GM19324 (cell line): ENCODE measurements at regions not wholly inside any gene's neighbourhood (a gene's known extent, or its start where the extent isn't known, plus 50 kb on each side); places are given as distances from the start of the nearest gene placed in this dataset.
"Not testable (repeated sequence)": the region's sequence is repeated elsewhere in the genome, so short reads cannot be mapped to it uniquely, and the experiment has no call there.

Experiments
- ATAC-seq: cut with Tn5 transposase; IDR thresholded peaks from one replicate; pipeline ENCODE4 v1.9.1; 2021; ENCODE audit warnings: mild to moderate bottlenecking, moderate library complexity; ENCODE audit not compliant: unreplicated experiment, low FRiP score

DNA sequence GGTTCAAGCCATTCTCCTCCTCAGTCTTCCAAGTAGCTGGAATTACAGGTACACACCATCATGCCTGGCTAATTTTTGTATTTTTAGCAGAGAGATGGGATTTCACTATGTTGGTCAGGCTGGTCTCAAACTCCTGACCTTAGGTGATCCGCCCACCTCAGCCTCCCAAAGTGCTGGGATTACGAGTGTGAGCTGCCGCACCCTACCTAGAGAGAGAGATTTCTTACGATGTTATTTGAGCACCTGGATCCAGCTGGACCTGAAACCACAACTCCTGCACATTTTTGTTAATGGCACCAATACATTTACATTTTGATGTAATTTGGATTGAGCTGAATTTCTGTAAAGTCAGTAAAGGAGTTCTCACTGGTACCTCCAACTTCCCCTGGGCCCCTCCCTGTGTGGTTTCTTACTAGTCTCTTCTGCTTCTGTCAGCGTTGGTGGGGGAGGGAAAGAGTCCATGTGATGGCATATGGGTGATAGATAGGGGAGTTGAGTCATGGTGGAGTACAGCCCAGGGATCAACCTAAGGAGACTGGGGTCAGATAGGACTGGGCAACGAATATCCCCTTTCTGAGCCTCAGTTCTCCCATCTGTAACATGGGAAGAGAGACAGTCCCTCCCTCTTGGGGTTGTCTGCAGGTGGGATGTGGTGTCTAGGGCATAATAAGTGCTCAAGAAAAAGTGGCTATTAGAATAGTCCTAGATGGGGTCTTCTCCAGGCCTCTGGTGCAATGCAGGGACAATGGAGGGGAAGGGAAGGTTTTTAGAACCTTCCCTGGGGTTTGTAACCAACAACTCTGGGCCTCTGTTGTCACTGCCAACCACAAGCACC lies 83.3 kb upstream of the MED13L start:
- no peak for ATAC-seq

DNA sequence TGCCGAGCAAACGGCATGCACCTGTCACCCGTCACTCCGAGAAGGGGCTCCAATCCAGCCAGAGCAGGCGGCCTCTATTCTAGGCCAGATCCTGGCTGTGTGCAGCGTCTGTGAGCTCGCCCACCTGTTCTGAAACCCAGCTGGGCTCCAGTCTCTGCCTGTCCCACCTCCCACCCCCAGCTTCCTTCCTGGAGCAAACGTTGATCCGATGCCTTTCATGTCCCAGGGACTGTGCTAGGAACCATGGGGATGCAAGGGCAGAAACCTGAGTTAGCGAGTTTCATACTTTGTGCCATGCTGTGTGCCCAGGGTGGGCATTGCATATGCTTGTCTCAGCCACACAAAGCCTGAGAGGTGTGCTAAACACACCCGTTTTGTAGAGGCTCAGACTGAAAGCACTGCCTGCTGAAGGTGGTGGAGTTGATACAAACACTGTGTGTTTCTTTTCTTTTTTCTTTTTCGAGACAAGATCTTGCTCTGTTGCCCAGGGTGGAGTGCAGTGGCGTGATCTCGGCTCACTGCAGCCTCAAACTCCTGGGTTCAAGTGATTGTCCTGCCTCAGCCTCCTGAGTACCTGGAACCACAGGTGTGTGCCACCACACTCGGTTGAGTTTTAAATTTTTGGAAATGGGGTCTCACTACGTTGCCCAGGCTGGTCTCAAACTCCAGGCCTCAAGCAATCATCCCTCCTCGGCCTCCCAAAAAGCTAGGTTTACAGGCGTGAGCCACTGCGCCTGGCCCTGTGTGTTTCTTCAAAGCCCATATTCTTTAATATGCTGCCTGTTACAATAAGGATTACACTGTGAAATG lies 84.1 kb upstream of the MED13L start:
- ATAC-seq: no peak

DNA sequence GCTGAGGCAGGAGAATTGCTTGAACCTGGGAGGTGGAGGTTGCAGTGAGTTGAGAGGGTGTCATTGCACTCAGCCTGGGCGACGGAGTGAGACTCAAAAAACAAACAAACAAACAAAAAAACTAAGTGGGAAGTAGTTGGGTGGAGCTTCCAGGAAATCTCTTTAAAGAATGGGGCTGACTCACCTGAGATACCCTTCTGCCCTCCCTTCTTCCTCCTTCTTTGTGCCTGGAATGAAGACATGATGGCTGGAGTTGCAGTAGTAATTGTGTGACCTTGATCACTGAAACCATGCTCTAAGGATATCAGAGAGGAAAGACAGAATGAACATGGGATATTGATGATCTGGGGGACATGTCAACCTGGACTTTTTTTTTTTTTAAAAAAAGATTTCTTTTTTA lies 87.6 kb upstream of the MED13L start:
- no peak for ATAC-seq

DNA sequence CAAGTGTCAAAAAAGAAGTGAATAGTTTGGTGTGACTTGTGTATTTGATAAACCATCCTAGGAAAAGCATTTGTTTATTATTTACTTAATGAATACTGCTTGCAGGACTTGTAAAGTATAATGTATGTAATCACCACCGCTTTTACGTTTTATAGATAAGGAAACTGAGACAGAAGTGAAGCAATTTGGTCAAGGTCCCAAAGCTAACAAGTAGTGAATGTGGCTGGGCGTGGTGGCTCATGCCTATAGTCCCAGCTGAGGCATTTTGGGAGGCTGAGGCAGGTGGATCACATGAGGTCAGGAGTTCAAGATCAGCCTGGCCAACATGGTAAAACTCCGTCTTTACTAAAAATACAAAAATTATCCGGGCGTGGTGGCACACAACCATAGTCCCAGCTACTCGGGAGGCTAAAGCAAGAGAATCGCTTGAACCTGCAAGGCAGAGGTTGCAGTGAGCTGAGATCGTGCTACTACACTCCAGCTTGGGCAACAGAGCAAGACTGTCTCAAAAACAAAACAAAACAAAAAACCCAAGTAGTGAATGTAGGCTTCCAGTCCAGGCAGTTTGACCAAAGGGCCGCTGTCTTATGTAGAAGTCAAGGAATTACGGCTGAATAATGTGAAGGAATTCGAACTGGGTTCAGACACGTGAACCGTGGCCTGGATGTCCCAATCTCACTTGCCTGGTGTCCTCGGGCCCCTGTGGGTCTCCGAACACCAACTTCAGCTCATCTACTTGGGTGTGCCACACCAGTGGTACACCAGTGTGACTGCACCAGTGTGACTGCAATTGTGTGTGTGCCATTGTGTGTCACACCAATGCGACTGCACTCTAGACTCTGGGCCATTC lies 88.3 kb upstream of the MED13L start:
- ATAC-seq: no peak

DNA sequence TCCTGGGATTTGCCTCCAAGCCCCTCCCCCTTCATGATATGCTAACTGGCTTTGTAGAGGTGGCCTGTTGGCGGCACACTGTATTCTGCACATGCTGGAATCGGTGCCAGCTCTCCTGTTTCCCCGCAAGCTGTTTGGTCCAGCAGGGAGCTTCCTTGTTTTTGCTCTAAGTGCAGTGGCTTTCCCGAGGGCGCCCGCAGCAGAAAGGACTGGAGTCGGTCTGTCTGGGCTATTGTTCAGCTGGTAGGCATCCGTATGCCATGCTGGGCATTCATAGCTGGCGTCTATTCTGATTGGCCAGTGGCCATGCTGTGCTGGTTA lies 88.9 kb upstream of the MED13L start:
- ATAC-seq: no peak

DNA sequence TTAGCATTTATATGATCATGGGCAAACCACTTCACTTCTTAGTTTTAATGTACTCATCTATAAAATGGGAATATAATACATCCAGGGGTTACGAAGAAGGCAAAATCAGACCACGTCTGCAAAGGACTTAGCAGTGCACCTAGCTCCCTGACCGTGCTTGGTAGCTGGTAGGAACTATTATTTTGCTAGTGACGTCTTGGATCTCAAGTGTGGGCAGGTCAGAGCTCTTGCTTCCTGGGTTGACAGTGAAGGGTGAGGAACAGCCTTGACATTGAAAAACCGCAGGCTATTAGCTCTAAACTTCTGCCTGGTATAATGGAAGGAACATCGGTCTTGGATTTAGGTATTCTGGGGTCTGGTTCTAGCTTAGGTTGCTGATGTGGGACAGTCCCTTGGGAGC lies 89.3 kb upstream of the MED13L start:
- ATAC-seq: no peak

DNA sequence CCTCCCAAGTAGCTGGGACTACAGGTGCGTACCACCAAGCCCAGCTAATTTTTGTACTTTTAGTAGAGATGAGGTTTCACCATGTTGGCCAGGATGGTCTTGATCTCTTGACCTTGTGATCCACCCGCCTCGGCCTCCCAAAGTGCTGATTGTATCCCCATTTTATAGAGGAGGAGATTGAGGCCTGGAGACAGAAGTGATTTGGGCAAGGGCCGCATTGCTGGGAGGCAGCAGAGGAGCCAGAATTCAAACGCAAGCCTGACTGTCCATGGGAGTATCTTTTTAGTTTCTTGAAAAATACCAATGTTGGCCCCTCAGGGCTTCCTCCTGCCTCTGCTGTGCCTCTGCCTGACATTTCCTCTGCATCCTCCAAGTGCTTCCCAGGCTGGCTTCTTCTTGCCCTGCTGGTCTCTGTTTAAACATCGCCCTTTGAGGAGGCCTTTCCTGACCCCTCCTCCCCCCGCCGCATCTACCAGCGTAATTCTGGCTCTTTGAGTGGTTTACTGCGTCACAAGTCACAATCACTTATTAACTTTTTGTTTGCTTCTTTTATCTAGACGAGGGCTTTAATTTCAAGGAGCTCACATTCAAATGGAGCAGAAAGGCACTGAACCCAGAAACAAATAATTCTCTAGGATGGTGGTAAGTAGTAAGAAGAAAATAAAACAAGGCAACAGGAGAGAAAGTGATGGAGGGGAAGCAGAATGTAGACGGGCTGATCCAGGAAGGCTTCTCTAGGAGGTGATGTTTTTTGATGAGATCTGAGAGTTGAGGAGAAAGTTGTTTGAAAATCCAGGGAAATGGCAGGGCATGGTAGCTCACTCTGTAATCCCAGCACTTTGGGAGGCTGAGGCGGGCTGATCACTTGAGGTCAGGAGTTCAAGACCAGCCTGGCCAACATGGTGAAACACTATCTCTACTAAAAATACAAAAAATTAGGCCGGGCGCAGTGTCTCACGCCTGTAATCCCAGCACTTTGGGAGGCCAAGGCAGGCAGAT lies 91.0 kb upstream of the MED13L start:
- ATAC-seq: no peak

DNA sequence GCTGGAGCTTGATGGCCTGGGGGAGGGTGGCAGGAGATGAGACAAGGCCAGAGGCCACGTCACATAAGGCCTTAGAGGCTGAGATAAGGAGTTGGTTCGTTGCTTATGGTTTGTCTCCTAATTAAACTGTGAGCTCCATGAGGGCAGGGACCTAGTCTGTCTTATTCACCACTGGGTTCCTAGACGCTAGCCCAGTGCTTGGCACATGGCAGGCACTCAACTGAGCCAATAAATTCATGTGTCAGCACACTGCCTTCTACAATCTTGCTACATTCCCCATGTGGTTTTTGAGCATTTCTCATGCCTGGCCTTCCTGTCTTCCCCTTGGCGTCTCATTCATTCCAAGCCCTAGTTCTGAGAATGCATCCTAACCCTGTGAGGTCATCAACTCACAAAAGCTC lies 92.5 kb upstream of the MED13L start:
- ATAC-seq: no peak

DNA sequence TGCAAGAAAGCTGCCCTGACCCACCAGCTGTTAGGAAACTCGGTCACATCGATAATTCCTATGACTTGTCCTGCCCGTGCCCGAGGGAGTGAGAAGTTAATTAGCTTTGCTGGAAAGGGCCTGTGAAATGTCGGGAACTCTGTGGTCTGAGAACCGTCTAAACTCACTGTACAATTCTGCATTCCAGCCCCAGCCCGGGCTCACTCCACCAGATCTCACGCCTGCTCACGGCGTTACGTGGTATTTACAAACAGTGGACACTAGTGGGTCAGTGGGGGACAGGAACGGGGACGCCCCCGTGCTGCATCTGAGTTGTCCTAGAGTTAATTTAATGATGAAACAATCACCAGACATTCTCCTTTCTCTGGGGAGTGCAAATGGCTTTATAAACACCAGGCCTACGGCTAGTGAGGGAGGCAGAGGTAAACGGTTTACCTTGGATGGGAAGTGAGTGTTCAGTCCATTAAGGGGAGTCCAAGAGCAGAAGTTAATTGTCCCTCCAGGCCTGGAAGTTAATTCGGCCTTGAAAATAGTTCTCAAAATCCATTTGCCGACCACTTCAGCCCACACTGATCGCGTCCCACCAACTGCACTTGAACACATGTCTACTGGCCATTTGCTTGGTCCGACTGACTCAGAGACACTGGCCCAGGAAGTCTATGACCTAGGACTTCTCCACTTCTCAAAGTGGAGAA lies 93.5 kb upstream of the MED13L start:
- ATAC-seq: no peak

DNA sequence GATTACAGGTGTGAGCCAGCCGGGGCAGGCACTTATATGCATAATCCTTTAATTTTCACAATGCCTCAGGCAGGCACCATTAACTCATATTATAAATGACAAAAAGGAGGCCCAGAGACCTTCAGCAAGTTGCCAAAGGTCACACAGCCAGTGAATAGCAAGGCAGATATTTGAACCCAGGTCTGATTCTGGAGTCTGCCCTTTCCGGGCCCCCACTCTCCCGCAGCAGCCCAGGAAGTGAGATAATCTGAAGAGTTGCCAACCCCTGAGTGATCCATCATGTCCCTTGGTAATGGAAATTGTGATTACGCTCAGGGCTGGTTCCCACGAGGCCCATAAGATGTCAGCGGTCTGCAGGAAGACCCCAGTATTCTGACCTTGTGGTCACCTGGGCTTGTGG lies 95.3 kb upstream of the MED13L start:
- no peak for ATAC-seq

DNA sequence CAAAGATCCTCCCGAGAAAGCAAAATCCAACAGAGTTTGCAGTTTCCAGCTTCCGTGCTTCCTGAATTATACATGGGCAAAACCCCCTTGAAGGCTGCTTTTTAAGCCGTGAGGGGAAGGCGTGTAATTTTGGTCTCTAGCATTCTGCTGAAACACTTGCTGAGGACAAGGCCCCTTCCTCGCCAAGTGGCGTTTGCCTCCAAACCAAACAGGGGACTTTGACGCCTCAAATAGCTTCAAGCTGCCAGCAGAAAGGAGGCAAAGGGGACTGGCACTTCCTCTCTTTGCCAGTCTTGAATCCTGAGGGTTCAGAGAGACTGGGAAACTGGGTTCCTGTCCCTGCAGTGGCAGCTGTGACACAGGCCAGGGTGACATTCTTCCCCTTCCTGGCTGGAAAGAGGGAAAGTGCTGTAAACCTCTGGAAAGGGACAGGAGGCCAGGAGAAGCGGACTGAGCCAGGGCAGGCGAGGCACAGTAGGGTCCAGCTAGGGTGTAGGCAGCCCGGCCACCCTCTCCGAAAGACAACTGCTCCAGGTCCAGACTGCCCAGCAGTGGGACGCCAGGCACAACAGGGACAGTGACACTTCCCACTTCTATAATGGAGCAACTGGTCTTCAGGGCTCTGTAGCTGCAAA lies 96.2 kb upstream of the MED13L start:
- no peak for ATAC-seq

DNA sequence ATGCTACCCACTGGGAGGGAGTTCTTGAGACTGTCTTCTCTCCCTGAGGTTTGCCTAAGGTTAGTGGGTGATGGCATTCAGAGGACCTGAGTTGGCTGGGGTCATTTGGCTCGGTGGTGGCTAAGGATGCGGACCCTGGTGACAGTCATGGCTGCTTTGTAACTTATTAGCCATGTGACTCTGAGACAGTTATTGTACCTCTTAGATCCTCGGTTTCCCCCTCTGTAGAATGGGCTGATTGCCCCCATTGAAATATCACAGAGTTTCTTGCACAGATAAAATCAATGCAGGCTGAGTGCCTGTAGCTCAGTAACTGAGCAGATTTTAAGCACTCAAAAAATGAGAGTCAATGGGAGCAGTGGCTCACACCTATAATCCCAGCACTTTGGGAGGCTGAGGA lies 96.7 kb upstream of the MED13L start:
- no peak for ATAC-seq

DNA sequence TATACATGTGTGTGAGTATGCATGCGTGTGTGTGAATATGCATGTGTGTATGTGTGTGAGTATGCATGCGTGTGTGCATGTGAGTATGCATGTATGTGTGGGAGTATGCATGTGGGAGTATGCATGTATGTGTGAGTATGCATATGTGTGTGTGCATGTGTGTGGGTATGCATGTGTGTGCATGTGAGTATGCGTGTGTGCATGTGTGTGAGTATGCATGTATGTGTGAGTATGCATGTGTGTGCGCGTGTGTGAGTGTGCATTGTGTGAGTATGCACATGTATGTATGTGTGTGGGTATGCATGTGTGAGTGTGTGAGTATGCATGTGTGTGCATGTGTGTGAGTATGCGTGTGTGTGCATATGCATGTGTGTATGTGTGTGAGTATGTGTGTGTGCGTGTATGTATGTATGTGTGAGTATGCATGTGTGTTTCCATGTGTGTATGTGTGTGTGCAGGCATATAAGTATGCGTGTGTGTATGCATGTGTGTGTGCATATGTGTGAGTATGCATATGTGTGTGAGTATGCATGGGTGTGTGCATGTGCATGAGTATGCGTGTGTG lies 97.9 kb upstream of the MED13L start:
- ATAC-seq: no peak

DNA sequence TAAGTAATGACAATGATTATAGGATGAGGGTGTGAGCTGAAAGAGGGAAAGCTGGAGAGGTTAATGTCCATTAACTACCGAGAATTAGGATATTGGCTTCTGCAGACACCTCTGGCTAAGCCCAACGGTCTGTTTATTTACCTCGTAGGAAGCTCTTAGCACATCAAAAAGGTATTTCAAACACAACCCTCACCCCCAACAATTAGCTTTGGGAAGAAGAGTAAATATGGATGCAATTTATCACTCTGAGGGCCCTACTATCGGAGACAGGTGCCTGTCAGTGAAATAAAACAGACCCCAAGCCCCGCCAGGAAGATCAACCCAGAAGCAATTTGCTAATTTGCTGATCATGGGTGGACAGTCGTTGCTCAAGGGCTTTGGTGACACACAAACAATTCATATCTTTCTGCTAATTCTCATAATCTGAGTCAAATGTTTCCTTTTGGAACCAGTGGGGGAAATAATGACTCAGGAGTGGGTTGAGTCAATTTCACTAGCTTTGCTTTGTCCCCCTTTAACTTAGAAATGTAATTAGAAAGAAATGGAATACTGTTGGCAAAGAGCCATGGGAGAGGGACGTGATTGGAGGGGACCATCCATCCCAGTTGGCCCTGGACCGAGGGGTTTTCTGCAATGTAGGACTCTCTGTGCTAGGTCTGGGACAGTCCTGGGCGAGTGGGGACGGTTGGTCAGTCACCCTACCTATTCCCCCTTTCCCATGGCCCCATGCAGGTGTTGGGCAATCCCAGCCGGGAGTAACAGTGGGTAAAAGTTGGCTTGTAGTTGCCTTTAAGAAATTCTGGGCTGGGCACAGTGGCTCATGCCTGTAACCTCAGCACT lies 99.1 kb upstream of the MED13L start:
- ATAC-seq: no peak

DNA sequence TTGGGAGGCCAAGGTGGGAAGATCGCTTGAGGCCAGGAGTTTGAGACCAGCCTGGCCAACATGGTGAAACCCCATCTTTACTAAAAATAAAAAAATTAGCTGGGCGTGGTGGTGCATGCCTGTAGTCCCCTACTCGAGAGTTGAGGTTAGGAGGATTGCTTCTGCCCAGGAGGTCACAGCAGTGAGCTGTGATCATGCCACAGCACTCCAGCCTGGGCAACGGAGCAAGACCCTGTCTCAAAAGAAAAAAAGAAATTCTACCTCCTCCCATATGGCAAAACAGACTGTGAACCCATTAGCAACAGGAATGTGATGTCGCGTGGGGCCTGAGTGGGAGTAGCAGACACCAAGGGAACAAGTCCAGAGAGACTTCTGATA lies 99.7 kb upstream of the MED13L start:
- not testable (repeated sequence) for ATAC-seq

DNA sequence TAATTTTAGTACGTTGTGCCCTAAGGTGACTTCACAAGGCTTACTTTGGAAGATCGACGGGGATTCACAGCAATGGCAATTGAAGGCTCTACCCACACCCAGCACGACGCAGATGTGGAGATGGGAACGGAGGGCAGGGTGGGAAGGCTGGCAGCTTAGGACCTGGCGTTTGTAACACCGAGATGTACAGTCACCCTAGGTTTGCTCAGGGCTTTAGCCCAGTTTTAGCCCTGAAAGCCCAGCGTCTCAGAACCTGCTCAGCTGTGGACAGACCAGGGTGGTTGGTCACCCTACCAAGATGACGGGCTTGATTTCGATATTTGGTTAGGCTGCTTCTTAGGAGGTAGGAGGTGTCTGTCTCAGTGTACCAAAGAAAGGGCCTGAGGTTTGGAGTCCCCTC lies 100.5 kb upstream of the MED13L start:
- ATAC-seq: no peak

DNA sequence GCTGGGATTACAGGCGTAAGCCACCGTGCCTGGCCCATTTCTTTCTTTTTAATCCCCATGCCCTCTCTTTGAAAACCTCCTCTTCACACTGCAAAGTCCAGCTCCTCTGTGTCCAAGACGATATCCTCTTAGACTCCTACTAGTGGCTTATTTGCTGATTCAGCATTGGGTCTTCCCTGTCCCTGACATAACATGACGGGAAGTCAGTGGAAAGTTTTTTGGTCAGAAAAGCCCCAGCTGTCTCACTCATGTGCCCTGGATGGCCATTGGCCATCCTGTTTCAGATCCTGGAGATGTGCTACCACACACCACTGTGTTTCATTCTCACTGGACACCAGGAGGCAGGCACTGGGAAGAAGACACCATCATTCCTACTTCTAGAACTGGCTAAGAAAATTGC lies 102.6 kb upstream of the MED13L start:
- no peak for ATAC-seq

DNA sequence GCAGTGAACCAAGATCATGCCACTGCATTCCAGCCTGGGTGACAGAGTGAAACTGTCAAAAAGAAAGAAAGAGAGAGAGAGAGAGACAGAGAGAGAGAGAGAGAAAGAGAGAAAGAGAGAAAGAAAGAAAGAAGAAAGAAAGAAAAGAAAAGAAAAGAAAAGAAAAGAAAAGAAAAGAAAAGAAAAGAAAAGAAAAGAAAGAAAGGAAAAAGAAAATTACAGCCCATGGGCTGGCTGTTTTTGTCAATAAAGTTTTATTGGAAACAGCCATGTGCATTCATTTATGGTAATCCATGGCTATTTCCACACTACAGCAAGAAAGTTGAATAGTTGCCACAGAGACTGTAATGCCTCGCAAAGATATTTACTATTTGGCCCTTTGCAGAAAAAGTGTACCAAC lies 103.2 kb upstream of the MED13L start:
- ATAC-seq: not testable (repeated sequence)
